Esophagus muscularis mucosa (tissue), 4 donors: ENCODE measurements at regions not wholly inside any gene's neighbourhood (a gene's known extent, or its start where the extent isn't known, plus 50 kb on each side); places are given as distances from the start of the nearest gene placed in this dataset.

ENCODE experiments used
- DNase-seq: peaks from one replicate; pipeline ENCODE4 v3.0.0-alpha.2; 2017; ENCODE audit errors: extremely low spot score
- H3K27ac ChIP-seq, 4 donors: fragments of 200-600 bp; sonication (generic); replicated peaks in 1 of 4; 1 replicate in 3 of 4; 2 replicates in 1 of 4; pipeline ENCODE4 v1.5.1; 2016 to 2019; ENCODE audit warnings: mild to moderate bottlenecking in 1 of 4
- H3K27me3 ChIP-seq, 4 donors: fragments of 200-600 bp; sonication (generic); one replicate each; pipeline versions ENCODE4 v1.5.1 to v1.6.0; 2016 to 2019
- H3K36me3 ChIP-seq, 4 donors: fragments of 200-600 bp; sonication (generic); one replicate each; pipeline ENCODE4 v1.5.1; 2016 to 2019
- H3K4me1 ChIP-seq, 4 donors: fragments of 200-600 bp; sonication (generic); one replicate each; pipeline ENCODE4 v1.5.1; 2016 to 2019
- H3K4me3 ChIP-seq, 4 donors: fragments of 200-600 bp; sonication (generic); 1 replicate in 2 of 4; 2 replicates in 2 of 4; pipeline ENCODE4 v1.5.1; 2016 to 2019; ENCODE audit warnings: mild to moderate bottlenecking in 4 of 4, moderate library complexity in 1 of 4
- H3K9me3 ChIP-seq, 4 donors: fragments of 200-600 bp; sonication (generic); 1 replicate in 3 of 4; 2 replicates in 1 of 4; pipeline ENCODE4 v1.5.1; 2016 to 2019
- EP300 ChIP-seq: sonication (generic); formaldehyde crosslinking; IDR thresholded peaks from one replicate; pipeline ENCODE4 v1.6.1; 2017; ENCODE audit warnings: antibody characterized with exemption
- POLR2A ChIP-seq: fragments of 450-650 bp; IDR thresholded peaks from one replicate; pipeline ENCODE4 v1.6.1; 2017; ENCODE audit warnings: antibody characterized with exemption, moderate library complexity, mild to moderate bottlenecking, low read depth
- POLR2AphosphoS5 ChIP-seq, 2 donors: sonication (generic); formaldehyde crosslinking; IDR thresholded peaks; one replicate each; pipeline ENCODE4 v1.6.1; 2017; ENCODE audit warnings: antibody characterized with exemption in 2 of 2
- WGBS: methylation state at CpG from one replicate; pipeline ENCODE4 v1.1.5; 2018; 5-methylcytosine and 5-hydroxymethylcytosine counted together
- intact Hi-C: fragments of 100-400 bp; cut with DNase I; formaldehyde crosslinking; loops from one replicate; pipeline ENCODE4 v1.15.1; 2023
- TF ChIP-seq, protein P1 (sequence below), 3 experiments: fragments of 200-600 bp in 2 of 3; fragments of 450-650 bp in 1 of 3; sonication (generic) in 2 of 3; IDR thresholded peaks; one replicate each; pipeline ENCODE4 v1.5.1; 2017 to 2019; ENCODE audit warnings: antibody characterized with exemption in 3 of 3, mild to moderate bottlenecking in 2 of 3, moderate library complexity in 1 of 3

DNA sequence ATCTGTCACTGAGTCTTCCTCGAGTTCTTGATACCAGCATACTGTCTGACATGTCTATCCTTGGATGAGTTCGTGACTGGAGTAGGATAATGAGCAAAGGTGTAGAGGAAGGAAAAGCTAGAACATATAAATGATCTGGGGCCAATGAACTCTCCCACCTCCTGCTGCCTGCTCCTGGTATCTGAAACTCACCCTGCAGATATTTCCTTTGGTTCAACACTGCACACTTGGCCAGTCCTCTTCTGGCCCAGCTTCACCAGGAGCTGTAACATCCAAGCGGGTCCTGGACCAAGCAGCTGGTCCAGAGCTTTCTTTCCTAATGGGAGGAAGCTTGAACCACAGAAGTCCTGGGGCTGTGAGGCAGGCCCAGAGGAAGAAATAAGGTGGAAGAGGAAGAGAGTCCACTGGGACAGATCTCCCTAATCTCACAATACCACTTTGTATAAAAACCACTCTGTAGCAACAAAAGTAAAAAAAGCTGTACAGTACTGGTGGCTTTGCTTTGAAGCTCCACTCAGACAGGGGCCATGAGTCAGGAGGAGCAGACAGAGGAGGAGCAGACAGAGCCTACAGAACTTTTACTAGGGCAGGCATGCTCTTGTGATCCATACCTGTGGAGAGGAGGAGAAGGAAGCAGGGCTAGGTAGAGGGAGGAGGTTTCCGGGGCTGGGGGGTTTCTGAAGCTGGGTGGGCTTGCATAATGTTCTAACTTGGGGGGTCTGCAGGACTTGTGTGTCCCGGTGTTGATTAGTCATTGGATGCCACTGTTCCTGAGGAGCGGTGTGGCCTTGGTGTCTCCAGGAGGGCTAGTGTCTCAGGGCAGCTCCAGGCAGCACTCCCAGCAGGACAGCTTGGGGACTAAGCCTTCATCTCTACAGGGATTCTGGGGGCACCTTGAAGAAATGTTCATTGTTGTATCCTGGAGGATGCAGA lies 166.9 kb downstream of the ABHD5 start:
- peaks cover 0 to 4% (median 0%) of the 10 kb centered on the region in 4 donors for H3K4me1 ChIP-seq
- no peak overlapping the region for H3K4me3 ChIP-seq
- no peaks in the 10 kb centered on the region for H3K36me3 ChIP-seq
- no peak overlapping the region for H3K27ac ChIP-seq
- WGBS, result 78% methylated on average over 6 of the region's 6 CpGs
- DNase-seq, result peak; percentile 68
- intact Hi-C loops, result loop anchor here (10.0 kb wide), 1 partner anchor 337 kb away; no protein-coding TSS in a partner anchor
- peaks cover 0 to 67% (median 3%) of the 10 kb centered on the region in 4 donors for H3K27me3 ChIP-seq
- H3K9me3 ChIP-seq, result no peaks in the 10 kb centered on the region
- TF ChIP-seq POLR2AphosphoS5 (IDR thresholded peaks at IDR 0.05) (no peak), POLR2A (no peak), EP300 (no peak)
- TF ChIP-seq, protein P1, sequence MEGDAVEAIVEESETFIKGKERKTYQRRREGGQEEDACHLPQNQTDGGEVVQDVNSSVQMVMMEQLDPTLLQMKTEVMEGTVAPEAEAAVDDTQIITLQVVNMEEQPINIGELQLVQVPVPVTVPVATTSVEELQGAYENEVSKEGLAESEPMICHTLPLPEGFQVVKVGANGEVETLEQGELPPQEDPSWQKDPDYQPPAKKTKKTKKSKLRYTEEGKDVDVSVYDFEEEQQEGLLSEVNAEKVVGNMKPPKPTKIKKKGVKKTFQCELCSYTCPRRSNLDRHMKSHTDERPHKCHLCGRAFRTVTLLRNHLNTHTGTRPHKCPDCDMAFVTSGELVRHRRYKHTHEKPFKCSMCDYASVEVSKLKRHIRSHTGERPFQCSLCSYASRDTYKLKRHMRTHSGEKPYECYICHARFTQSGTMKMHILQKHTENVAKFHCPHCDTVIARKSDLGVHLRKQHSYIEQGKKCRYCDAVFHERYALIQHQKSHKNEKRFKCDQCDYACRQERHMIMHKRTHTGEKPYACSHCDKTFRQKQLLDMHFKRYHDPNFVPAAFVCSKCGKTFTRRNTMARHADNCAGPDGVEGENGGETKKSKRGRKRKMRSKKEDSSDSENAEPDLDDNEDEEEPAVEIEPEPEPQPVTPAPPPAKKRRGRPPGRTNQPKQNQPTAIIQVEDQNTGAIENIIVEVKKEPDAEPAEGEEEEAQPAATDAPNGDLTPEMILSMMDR (IDR thresholded peaks at IDR 0.05), result no peak

DNA sequence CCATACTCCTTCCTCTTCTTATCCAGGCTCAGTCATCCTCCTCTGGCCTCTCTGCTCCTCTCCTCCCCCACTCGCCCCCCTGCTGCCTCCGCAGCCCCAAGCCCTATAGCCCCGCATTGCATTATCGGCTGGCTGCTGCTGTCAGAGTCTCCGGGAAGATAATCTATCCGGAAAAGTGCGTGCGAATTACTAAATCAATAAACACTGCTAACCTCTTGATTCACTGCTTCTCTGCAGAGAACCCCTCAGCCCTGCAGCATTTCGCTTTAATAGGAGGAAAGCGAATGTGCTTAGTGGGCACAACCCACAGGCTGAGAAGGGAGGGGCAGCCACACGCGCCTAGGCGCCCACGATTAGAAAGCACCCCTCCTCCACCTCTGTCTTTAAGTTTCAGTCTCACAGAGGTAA lies 167.6 kb downstream of the ABHD5 start:
- H3K27ac ChIP-seq, result no peak overlapping the region
- intact Hi-C loops, result loop anchor here (10.0 kb wide), 1 partner anchor 337 kb away; no protein-coding TSS in a partner anchor
- H3K36me3 ChIP-seq, result no peaks in the 10 kb centered on the region
- peak; percentile 80 for DNase-seq
- no peaks in the 10 kb centered on the region for H3K9me3 ChIP-seq
- H3K4me1 ChIP-seq, result peaks cover 0 to 4% (median 0%) of the 10 kb centered on the region in 4 donors
- H3K4me3 ChIP-seq, result no peak overlapping the region
- WGBS, result 17% methylated on average over 10 of the region's 14 CpGs
- H3K27me3 ChIP-seq, result peaks cover 0 to 72% (median 3%) of the 10 kb centered on the region in 4 donors
- TF ChIP-seq, protein P1 (IDR thresholded peaks at IDR 0.05), result no peak
- TF ChIP-seq POLR2A, result no peak
- no peak for TF ChIP-seq POLR2AphosphoS5 (IDR thresholded peaks at IDR 0.05)
- TF ChIP-seq EP300, result no peak

DNA sequence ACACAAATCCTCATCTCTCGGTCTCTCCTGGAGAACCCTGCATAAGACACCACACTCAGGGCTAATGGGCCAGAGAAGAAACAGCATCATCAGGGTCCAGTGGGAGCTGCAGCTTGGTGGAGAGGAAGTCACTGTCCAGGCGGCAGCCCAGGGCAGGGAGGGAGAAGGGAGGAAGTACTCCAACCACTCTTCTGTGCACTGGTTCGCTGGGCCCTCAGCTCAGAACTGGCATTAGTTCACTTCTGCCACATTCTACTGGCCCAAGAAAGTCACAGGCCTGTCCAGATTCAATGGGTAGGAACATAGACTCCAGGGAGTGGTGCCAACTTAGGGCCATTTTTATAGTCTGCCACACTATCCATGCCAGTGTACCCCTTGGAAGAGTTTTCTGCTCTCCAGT lies 169.0 kb downstream of the ABHD5 start:
- H3K36me3 ChIP-seq, result no peaks in the 10 kb centered on the region

DNA sequence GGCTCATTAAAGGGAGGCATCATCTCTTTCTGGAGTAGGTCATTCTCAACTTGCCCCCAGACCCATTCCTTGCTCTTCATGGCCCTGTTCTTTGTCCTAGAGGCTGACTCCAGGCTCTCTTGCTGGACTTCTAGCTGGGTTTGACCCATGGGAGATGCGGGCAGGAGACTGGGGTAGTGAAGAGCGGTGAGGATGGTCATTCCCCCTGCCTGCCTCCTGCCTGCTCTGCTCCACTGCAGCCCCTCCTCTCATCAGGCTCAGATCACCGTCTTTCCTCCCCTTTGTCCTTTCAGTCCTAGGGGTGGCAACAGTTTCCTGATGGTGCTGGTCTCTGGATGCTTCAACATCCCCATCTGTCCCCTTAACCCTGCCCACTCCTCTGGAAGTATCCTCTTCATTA lies 170.9 kb downstream of the ABHD5 start:
- DNase-seq, result peak; percentile 39
- 98% methylated on average over 3 of the region's 3 CpGs for WGBS
- intact Hi-C loops, result no loop called here

More for the DNA sequence above, 169.0 kb downstream of the ABHD5 start:
- Histone ChIP-seq H3K27ac (no peak overlapping the region), H3K9me3 (no peaks in the 10 kb centered on the region), H3K4me3 (no peak overlapping the region), H3K4me1 (peaks cover 0 to 4% (median 0%) of the 10 kb centered on the region in 4 donors), H3K27me3 (peaks cover 0 to 78% (median 3%) of the 10 kb centered on the region in 4 donors)
- 84% methylated on average over 3 of the region's 3 CpGs for WGBS
- TF ChIP-seq POLR2A, result no peak
- TF ChIP-seq, protein P1 (IDR thresholded peaks at IDR 0.05), result no peak
- TF ChIP-seq EP300, result no peak
- no peak for TF ChIP-seq POLR2AphosphoS5 (IDR thresholded peaks at IDR 0.05)
- intact Hi-C loops, result loop anchor here (10.0 kb wide), 1 partner anchor 335 kb away; no protein-coding TSS in a partner anchor
- DNase-seq, result peak; percentile 80

More for the DNA sequence above, 170.9 kb downstream of the ABHD5 start:
- Histone ChIP-seq H3K4me3 (no peak overlapping the region), H3K36me3 (no peaks in the 10 kb centered on the region), H3K27me3 (peaks cover 0 to 61% (median 3%) of the 10 kb centered on the region in 4 donors), H3K4me1 (peaks cover 0 to 4% (median 0%) of the 10 kb centered on the region in 4 donors), H3K27ac (no peak overlapping the region), H3K9me3 (no peaks in the 10 kb centered on the region)
- TF ChIP-seq EP300 (no peak), POLR2A (no peak), POLR2AphosphoS5 (IDR thresholded peaks at IDR 0.05) (no peak)
- TF ChIP-seq, protein P1 (IDR thresholded peaks at IDR 0.05), result no peak
